GM23338 (cell line): ENCODE measurements at regions not wholly inside any gene's neighbourhood (a gene's known extent, or its start where the extent isn't known, plus 50 kb on each side); places are given as distances from the start of the nearest gene placed in this dataset.

Source experiments
- ATAC-seq: fragments of 200-7000 bp; cut with Tn5 transposase; 3 replicates; pipeline ENCODE4 v1.9.1; 2020
- DNase-seq: peaks from one replicate; pipeline ENCODE4 v3.0.0-alpha.2; 2015; ENCODE audit warnings: low spot score
- H2AFZ ChIP-seq: fragments of 200-600 bp; sonication (generic); 2 replicates; pipeline ENCODE4 v1.8.0; 2016; ENCODE audit warnings: antibody characterized with exemption, mild to moderate bottlenecking, moderate library complexity
- H3F3A ChIP-seq: fragments of 200-600 bp; sonication (generic); replicated peaks from 2 replicates; pipeline ENCODE4 v1.8.0; 2017; ENCODE audit warnings: antibody characterized with exemption, mixed run types, low read depth
- H3K27ac ChIP-seq: fragments of 200-600 bp; sonication (generic); 2 replicates; pipeline ENCODE4 v1.6.1; 2016; ENCODE audit warnings: low read depth
- H3K27me3 ChIP-seq: fragments of 200-600 bp; sonication (generic); 2 replicates; pipeline ENCODE4 v1.8.0; 2016; ENCODE audit warnings: mild to moderate bottlenecking, mixed run types, moderate library complexity; ENCODE audit not compliant: insufficient read depth
- H3K36me3 ChIP-seq: fragments of 200-600 bp; sonication (generic); 2 replicates; pipeline ENCODE4 v1.8.0; 2016; ENCODE audit warnings: mild to moderate bottlenecking; ENCODE audit not compliant: insufficient read depth
- H3K4me1 ChIP-seq: fragments of 200-600 bp; sonication (generic); 2 replicates; pipeline ENCODE4 v1.8.0; 2016; ENCODE audit warnings: mild to moderate bottlenecking, moderate library complexity; ENCODE audit not compliant: insufficient read depth
- H3K4me2 ChIP-seq: fragments of 200-600 bp; sonication (generic); 2 replicates; pipeline ENCODE4 v1.7.1; 2017; ENCODE audit warnings: mixed run types
- H3K4me3 ChIP-seq: fragments of 200-600 bp; sonication (generic); 2 replicates; pipeline ENCODE4 v1.6.1; 2016; ENCODE audit warnings: mixed run types
- H3K79me2 ChIP-seq: fragments of 200-600 bp; sonication (generic); replicated peaks from 2 replicates; pipeline ENCODE4 v1.8.0; 2017; ENCODE audit warnings: mild to moderate bottlenecking; ENCODE audit not compliant: insufficient read depth
- H3K9me2 ChIP-seq: fragments of 200-600 bp; sonication (generic); 2 replicates; pipeline ENCODE4 v1.8.0; 2017; ENCODE audit not compliant: insufficient read depth
- H4K20me1 ChIP-seq: fragments of 200-600 bp; sonication (generic); replicated peaks from 2 replicates; pipeline ENCODE4 v1.8.0; 2017; ENCODE audit warnings: mild to moderate bottlenecking; ENCODE audit not compliant: insufficient read depth
- H3K27ac Mint-ChIP-seq: 2 replicates; pipeline ENCODE4 v1.8.0; 2020; ENCODE audit warnings: inconsistent platforms, mild to moderate bottlenecking, moderate library complexity, mixed read lengths
- H3K27me3 Mint-ChIP-seq: 3 replicates; pipeline ENCODE4 v1.8.0; 2022; ENCODE audit warnings: low read depth, mild to moderate bottlenecking, moderate library complexity, mixed read lengths, inconsistent platforms; ENCODE audit not compliant: insufficient read depth, poor library complexity
- H3K36me3 Mint-ChIP-seq: 3 replicates; pipeline ENCODE4 v1.8.0; 2021; ENCODE audit warnings: low read depth, mild to moderate bottlenecking, inconsistent platforms, moderate library complexity, mixed read lengths
- H3K4me1 Mint-ChIP-seq: 3 replicates; pipeline ENCODE4 v1.8.0; 2020; ENCODE audit warnings: mild to moderate bottlenecking, inconsistent platforms, mixed read lengths
- H3K4me3 Mint-ChIP-seq: 3 replicates; pipeline ENCODE4 v1.8.0; 2021; ENCODE audit warnings: moderate library complexity, mild to moderate bottlenecking, inconsistent platforms, mixed read lengths
- H3K9me3 Mint-ChIP-seq: 3 replicates; pipeline ENCODE4 v1.8.0; 2020; ENCODE audit warnings: moderate library complexity, mild to moderate bottlenecking, inconsistent platforms, mixed read lengths
- CTCF ChIP-seq, 2 experiments: fragments of 200-600 bp in 1 of 2; sonication (generic) in 1 of 2; conservative IDR thresholded peaks; 2 replicates each; pipeline versions ENCODE4 v1.5.1 to v1.6.1; 2016 to 2017; ENCODE audit warnings: antibody characterized with exemption in 2 of 2, low read depth in 2 of 2, mild to moderate bottlenecking in 2 of 2, moderate library complexity in 1 of 2
- ETS1 ChIP-seq: IDR thresholded peaks from 2 replicates; pipeline ENCODE4 v1.6.1; 2016; ENCODE audit warnings: antibody characterized with exemption
- EZH2phosphoT487 ChIP-seq: fragments of 200-600 bp; sonication (generic); IDR thresholded peaks from one replicate; pipeline ENCODE4 v1.8.1; 2018; ENCODE audit warnings: antibody characterized with exemption; ENCODE audit not compliant: unreplicated experiment
- JUNB ChIP-seq: IDR thresholded peaks from one replicate; pipeline ENCODE4 v1.6.1; 2016; ENCODE audit warnings: antibody characterized with exemption; ENCODE audit not compliant: unreplicated experiment
- REST ChIP-seq: IDR thresholded peaks from one replicate; pipeline ENCODE4 v1.6.1; 2018; ENCODE audit warnings: antibody characterized with exemption; ENCODE audit not compliant: unreplicated experiment
- ZNF331 ChIP-seq: fragments of 250-450 bp; sonication (Bioruptor Pico); IDR thresholded peaks from 2 replicates; pipeline ENCODE4 v1.5.0; 2020; ENCODE audit warnings: low read depth, mild to moderate bottlenecking, moderate library complexity
- TF ChIP-seq, protein P1 (sequence below): fragments of 250-450 bp; sonication (Bioruptor Pico); IDR thresholded peaks from 2 replicates; pipeline ENCODE4 v1.5.0; 2020; ENCODE audit warnings: mild to moderate bottlenecking, moderate library complexity

- TF ChIP-seq REST (no peak), ZNF331 (CRISPR knock-in tag) (no peak), ETS1 (no peak)
- TF ChIP-seq, protein P1, sequence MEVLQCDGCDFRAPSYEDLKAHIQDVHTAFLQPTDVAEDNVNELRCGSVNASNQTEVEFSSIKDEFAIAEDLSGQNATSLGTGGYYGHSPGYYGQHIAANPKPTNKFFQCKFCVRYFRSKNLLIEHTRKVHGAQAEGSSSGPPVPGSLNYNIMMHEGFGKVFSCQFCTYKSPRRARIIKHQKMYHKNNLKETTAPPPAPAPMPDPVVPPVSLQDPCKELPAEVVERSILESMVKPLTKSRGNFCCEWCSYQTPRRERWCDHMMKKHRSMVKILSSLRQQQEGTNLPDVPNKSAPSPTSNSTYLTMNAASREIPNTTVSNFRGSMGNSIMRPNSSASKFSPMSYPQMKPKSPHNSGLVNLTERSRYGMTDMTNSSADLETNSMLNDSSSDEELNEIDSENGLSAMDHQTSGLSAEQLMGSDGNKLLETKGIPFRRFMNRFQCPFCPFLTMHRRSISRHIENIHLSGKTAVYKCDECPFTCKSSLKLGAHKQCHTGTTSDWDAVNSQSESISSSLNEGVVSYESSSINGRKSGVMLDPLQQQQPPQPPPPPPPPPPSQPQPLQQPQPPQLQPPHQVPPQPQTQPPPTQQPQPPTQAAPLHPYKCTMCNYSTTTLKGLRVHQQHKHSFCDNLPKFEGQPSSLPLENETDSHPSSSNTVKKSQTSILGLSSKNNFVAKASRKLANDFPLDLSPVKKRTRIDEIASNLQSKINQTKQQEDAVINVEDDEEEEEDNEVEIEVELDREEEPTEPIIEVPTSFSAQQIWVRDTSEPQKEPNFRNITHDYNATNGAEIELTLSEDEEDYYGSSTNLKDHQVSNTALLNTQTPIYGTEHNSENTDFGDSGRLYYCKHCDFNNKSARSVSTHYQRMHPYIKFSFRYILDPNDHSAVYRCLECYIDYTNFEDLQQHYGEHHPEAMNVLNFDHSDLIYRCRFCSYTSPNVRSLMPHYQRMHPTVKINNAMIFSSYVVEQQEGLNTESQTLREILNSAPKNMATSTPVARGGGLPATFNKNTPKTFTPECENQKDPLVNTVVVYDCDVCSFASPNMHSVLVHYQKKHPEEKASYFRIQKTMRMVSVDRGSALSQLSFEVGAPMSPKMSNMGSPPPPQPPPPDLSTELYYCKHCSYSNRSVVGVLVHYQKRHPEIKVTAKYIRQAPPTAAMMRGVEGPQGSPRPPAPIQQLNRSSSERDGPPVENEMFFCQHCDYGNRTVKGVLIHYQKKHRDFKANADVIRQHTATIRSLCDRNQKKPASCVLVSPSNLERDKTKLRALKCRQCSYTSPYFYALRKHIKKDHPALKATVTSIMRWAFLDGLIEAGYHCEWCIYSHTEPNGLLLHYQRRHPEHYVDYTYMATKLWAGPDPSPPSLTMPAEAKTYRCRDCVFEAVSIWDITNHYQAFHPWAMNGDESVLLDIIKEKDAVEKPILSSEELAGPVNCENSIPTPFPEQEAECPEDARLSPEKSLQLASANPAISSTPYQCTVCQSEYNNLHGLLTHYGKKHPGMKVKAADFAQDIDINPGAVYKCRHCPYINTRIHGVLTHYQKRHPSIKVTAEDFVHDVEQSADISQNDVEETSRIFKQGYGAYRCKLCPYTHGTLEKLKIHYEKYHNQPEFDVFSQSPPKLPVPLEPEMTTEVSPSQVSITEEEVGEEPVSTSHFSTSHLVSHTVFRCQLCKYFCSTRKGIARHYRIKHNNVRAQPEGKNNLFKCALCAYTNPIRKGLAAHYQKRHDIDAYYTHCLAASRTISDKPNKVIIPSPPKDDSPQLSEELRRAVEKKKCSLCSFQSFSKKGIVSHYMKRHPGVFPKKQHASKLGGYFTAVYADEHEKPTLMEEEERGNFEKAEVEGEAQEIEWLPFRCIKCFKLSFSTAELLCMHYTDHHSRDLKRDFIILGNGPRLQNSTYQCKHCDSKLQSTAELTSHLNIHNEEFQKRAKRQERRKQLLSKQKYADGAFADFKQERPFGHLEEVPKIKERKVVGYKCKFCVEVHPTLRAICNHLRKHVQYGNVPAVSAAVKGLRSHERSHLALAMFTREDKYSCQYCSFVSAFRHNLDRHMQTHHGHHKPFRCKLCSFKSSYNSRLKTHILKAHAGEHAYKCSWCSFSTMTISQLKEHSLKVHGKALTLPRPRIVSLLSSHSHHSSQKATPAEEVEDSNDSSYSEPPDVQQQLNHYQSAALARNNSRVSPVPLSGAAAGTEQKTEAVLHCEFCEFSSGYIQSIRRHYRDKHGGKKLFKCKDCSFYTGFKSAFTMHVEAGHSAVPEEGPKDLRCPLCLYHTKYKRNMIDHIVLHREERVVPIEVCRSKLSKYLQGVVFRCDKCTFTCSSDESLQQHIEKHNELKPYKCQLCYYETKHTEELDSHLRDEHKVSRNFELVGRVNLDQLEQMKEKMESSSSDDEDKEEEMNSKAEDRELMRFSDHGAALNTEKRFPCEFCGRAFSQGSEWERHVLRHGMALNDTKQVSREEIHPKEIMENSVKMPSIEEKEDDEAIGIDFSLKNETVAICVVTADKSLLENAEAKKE (CRISPR knock-in tag) = no peak
Observed at GRCh38 chr6:33966536-33966935, 162.7 kb upstream of the MLN start (continued).

DNA sequence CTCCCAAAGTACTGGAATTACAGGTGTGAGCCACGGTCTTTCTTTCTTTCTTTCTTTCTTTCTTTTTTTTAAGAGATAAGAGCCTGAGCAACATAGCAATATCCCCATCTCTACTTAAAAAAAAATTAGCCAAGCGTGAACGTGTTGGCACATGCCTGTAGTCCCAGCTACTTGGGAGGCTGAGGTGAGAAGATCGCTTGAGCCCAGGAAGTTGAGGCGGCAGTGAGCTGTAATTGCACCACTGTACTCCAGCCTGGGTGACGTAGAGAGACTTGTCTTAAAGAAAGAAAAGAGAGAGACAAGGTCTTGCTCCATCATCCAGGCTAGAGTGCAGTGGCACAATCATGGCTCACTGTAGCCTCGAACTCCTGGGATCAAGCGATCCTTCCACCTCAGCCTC is 162.0 kb upstream of the MLN start:
- Mint-ChIP-seq H3K9me3 (peaks cover 4% of the 10 kb centered on the region; the same call in 1 of the 3 replicates), H3K27ac (no peak overlapping the region), H3K27me3 (peaks cover 11% of the 10 kb centered on the region), H3K4me3 (no peak overlapping the region), H3K36me3 (no peaks in the 10 kb centered on the region; the same call in 2 of the 3 replicates), H3K4me1 (no peaks in the 10 kb centered on the region; the same call in 2 of the 3 replicates)
- H3K9me2 ChIP-seq = no peaks in the 10 kb centered on the region
- no peaks in the 10 kb centered on the region for H3K79me2 ChIP-seq
- H3F3A ChIP-seq = no peaks in the 10 kb centered on the region
- ATAC-seq = no peak
- H3K27ac ChIP-seq = no peak overlapping the region
- no peak overlapping the region for H3K4me2 ChIP-seq
- H2AFZ ChIP-seq = no peak overlapping the region
- no peak for DNase-seq
- no peaks in the 10 kb centered on the region for H3K4me1 ChIP-seq
- H3K4me3 ChIP-seq = no peak overlapping the region
- H3K27me3 ChIP-seq = no peaks in the 10 kb centered on the region
- H4K20me1 ChIP-seq = no peaks in the 10 kb centered on the region
- H3K36me3 ChIP-seq = no peaks in the 10 kb centered on the region
- TF ChIP-seq EZH2phosphoT487 (no peak), ETS1 (no peak), CTCF (conservative IDR thresholded peaks at IDR 0.05; ENCODE audit: low read depth in 2 of 2) (no peak), JUNB (no peak)
